Lower leg skin (tissue), 4 donors: ENCODE measurements at regions not wholly inside any gene's neighbourhood (a gene's known extent, or its start where the extent isn't known, plus 50 kb on each side); places are given as distances from the start of the nearest gene placed in this dataset.

Source experiments
- DNase-seq, 2 donors: peaks; one replicate each; pipeline ENCODE4 v3.0.0-alpha.2; 2019; ENCODE audit warnings: low spot score in 2 of 2
- H3K4me3 ChIP-seq: fragments of 200-600 bp; sonication (generic); 2 replicates; pipeline ENCODE4 v1.5.1; 2017; ENCODE audit warnings: mild to moderate bottlenecking, low read depth; ENCODE audit not compliant: poor library complexity, severe bottlenecking
- CTCF ChIP-seq, 3 donors: fragments of 450-650 bp; IDR thresholded peaks; one replicate each; pipeline ENCODE4 v1.5.1; 2016; ENCODE audit warnings: antibody characterized with exemption in 3 of 3, mild to moderate bottlenecking in 3 of 3, moderate library complexity in 2 of 3
- POLR2A ChIP-seq, 2 donors: fragments of 450-650 bp; IDR thresholded peaks; one replicate each; pipeline ENCODE4 v1.6.1; 2016 to 2017; ENCODE audit warnings: antibody characterized with exemption in 2 of 2, mild to moderate bottlenecking in 1 of 2, moderate library complexity in 1 of 2
- WGBS, 2 donors: methylation state at CpG; one replicate each; pipeline ENCODE4 v1.1.5; 2018; 5-methylcytosine and 5-hydroxymethylcytosine counted together
- intact Hi-C: fragments of 100-400 bp; cut with DNase I; formaldehyde crosslinking; loops from one replicate; pipeline ENCODE4 v1.15.0; 2023; ENCODE audit warnings: low total_unique reads

- TF ChIP-seq POLR2A (IDR thresholded peaks at IDR 0.05) (no peak), CTCF (IDR thresholded peaks at IDR 0.05) (no peak)
- no peak overlapping the region for H3K4me3 ChIP-seq
- intact Hi-C loops: no loop called here
- WGBS, 2 donors: 33 to 40% methylated on average over 4 of the region's 4 CpGs
- peak in 1 of 2 donors; percentile 16 for DNase-seq
Observed at GRCh38 chr2:18910843-18911242, 321.5 kb upstream of the NT5C1B start.

GRCh38 chr2:18907937-18908336 is 318.6 kb upstream of the NT5C1B start:
- no peak for DNase-seq
- TF ChIP-seq CTCF (IDR thresholded peaks at IDR 0.05) (no peak), POLR2A (IDR thresholded peaks at IDR 0.05) (no peak)
- no peak overlapping the region for H3K4me3 ChIP-seq
- intact Hi-C loops: no loop called here
- WGBS, 2 donors: 73 to 76% methylated on average over 3 of the region's 3 CpGs

- WGBS, 2 donors: 68 to 84% methylated on average over 2 of the region's 2 CpGs
- intact Hi-C loops: no loop called here
Observed at GRCh38 chr2:18907508-18907907, 318.1 kb upstream of the NT5C1B start.

GRCh38 chr2:18903750-18904149 is 314.4 kb upstream of the NT5C1B start:
- 67 to 71% methylated on average over 3 of the region's 3 CpGs for WGBS, 2 donors
- intact Hi-C loops: no loop called here
- H3K4me3 ChIP-seq: no peak overlapping the region
- no peak for DNase-seq
- TF ChIP-seq CTCF (IDR thresholded peaks at IDR 0.05) (no peak), POLR2A (IDR thresholded peaks at IDR 0.05) (no peak)

More at GRCh38 chr2:18907508-18907907, 318.1 kb upstream of the NT5C1B start:
- no peak for DNase-seq
- H3K4me3 ChIP-seq: no peak overlapping the region
- TF ChIP-seq POLR2A (IDR thresholded peaks at IDR 0.05) (no peak), CTCF (IDR thresholded peaks at IDR 0.05) (no peak)

GRCh38 chr2:18901242-18901641 is 311.9 kb upstream of the NT5C1B start:
- DNase-seq: no peak
- H3K4me3 ChIP-seq: no peak overlapping the region
- 32 to 41% methylated on average over 3 of the region's 3 CpGs for WGBS, 2 donors
- intact Hi-C loops: no loop called here
- TF ChIP-seq POLR2A (IDR thresholded peaks at IDR 0.05) (no peak), CTCF (IDR thresholded peaks at IDR 0.05) (no peak)

- no peak overlapping the region for H3K4me3 ChIP-seq
- no peak for TF ChIP-seq CTCF (IDR thresholded peaks at IDR 0.05)
- no peak for TF ChIP-seq POLR2A (IDR thresholded peaks at IDR 0.05)
- intact Hi-C loops: no loop called here
- DNase-seq: no peak
Observed at GRCh38 chr2:18900691-18901141, 311.3 kb upstream of the NT5C1B start.
